Type B pancreatic cell (in vitro differentiated cells): ENCODE measurements at regions not wholly inside any gene's neighbourhood (a gene's known extent, or its start where the extent isn't known, plus 50 kb on each side); places are given as distances from the start of the nearest gene placed in this dataset.

ENCODE experiments used
- DNase-seq: peaks from one replicate; pipeline ENCODE4 v3.0.0; 2021; ENCODE audit warnings: mixed read lengths; ENCODE audit not compliant: unreplicated experiment; ENCODE audit errors: extremely low spot score
- H3K27ac Mint-ChIP-seq: 2 replicates; pipeline ENCODE4 v1.8.0; 2021; ENCODE audit warnings: mild to moderate bottlenecking, mixed read lengths
- H3K27me3 Mint-ChIP-seq: 2 replicates; pipeline ENCODE4 v1.8.0; 2021; ENCODE audit warnings: mixed read lengths
- H3K36me3 Mint-ChIP-seq: 2 replicates; pipeline ENCODE4 v1.8.0; 2021; ENCODE audit warnings: mixed read lengths
- H3K4me1 Mint-ChIP-seq: one replicate; pipeline ENCODE4 v1.8.0; 2021; ENCODE audit warnings: mixed read lengths; ENCODE audit not compliant: unreplicated experiment
- H3K4me3 Mint-ChIP-seq: 2 replicates; pipeline ENCODE4 v1.8.0; 2021; ENCODE audit warnings: mild to moderate bottlenecking, mixed read lengths
- H3K9me3 Mint-ChIP-seq: 2 replicates; pipeline ENCODE4 v1.8.0; 2021; ENCODE audit warnings: mixed read lengths
- TF ChIP-seq, protein P1 (sequence below): fragments of 200-600 bp; sonication (generic); conservative IDR thresholded peaks from 2 replicates; pipeline ENCODE4 v1.5.0; 2021; ENCODE audit warnings: antibody characterized with exemption, mild to moderate bottlenecking

DNA sequence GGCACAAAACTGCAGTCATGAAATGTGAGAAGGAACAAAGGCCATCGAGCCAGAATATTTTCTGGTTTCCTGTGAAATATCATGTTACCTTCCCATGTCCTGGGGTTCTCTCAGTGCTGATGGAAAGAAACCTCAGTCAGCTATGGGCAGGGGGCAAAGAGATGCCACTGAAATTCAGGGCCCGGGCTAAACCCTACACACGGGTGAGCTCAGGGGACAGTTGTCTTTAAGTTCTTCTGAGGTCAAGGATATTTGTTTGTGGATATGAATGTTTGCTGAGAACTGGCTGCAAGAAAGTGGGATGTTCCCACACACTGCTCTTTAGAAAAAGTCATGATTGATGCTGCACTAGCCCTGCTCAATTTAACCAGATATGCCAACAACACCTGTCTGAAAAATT lies 187.2 kb downstream of the MEX3B start:
- Mint-ChIP-seq H3K4me3 (no peak overlapping the region), H3K4me1 (peaks cover 18% of the 10 kb centered on the region), H3K27me3 (no peaks in the 10 kb centered on the region), H3K36me3 (peaks cover 3% of the 10 kb centered on the region), H3K9me3 (no peaks in the 10 kb centered on the region), H3K27ac (no peak overlapping the region)
- TF ChIP-seq, protein P1, sequence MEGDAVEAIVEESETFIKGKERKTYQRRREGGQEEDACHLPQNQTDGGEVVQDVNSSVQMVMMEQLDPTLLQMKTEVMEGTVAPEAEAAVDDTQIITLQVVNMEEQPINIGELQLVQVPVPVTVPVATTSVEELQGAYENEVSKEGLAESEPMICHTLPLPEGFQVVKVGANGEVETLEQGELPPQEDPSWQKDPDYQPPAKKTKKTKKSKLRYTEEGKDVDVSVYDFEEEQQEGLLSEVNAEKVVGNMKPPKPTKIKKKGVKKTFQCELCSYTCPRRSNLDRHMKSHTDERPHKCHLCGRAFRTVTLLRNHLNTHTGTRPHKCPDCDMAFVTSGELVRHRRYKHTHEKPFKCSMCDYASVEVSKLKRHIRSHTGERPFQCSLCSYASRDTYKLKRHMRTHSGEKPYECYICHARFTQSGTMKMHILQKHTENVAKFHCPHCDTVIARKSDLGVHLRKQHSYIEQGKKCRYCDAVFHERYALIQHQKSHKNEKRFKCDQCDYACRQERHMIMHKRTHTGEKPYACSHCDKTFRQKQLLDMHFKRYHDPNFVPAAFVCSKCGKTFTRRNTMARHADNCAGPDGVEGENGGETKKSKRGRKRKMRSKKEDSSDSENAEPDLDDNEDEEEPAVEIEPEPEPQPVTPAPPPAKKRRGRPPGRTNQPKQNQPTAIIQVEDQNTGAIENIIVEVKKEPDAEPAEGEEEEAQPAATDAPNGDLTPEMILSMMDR: no peak
- DNase-seq: no peak

DNA sequence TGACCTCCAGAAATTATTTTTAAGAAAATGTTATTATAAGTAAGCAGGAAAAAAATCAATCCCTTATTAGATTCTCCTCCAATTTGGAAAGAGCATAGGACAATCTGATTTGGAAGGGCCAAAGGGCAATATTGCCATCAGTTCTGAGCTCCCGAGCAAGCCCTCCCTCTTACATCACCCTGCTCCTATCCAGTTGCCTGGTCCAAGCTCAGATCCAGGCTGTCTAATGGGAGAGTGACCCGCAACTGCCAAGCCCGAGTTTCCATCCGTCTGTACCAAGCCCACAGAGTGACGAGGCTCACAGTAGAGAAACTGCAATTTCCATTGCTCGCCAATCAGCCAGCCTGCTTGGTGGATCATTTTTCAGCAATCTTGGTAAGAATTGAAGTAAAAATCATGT lies 187.7 kb downstream of the MEX3B start:
- Mint-ChIP-seq H3K9me3 (no peaks in the 10 kb centered on the region), H3K4me1 (peaks cover 18% of the 10 kb centered on the region), H3K4me3 (no peak overlapping the region), H3K27me3 (no peaks in the 10 kb centered on the region), H3K36me3 (peaks cover 3% of the 10 kb centered on the region), H3K27ac (no peak overlapping the region)
- no peak for DNase-seq
- TF ChIP-seq, protein P1: no peak

DNA sequence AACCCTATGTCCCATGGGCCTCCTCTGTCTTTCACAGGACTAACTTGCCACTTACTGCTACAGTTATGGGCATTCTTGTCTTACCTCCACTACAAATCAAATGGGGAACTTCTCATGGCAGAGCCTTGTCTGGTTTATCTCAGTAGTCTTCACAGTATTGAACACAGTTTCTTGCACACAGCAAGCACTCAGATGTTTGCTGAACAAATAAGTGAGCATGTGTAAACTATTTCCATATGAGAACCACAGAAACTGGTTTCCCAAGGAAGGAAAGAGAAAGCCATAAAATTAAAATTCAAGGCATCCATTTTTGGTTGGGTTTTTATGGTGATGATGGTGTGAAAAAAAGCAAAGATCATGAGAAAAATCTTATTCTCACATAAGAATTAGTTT lies 189.2 kb downstream of the MEX3B start:
- TF ChIP-seq, protein P1: no peak
- Mint-ChIP-seq H3K4me1 (peaks cover 22% of the 10 kb centered on the region), H3K9me3 (no peaks in the 10 kb centered on the region), H3K4me3 (no peak overlapping the region), H3K27me3 (no peaks in the 10 kb centered on the region), H3K36me3 (peaks cover 3% of the 10 kb centered on the region), H3K27ac (no peak overlapping the region)
- DNase-seq: no peak

DNA sequence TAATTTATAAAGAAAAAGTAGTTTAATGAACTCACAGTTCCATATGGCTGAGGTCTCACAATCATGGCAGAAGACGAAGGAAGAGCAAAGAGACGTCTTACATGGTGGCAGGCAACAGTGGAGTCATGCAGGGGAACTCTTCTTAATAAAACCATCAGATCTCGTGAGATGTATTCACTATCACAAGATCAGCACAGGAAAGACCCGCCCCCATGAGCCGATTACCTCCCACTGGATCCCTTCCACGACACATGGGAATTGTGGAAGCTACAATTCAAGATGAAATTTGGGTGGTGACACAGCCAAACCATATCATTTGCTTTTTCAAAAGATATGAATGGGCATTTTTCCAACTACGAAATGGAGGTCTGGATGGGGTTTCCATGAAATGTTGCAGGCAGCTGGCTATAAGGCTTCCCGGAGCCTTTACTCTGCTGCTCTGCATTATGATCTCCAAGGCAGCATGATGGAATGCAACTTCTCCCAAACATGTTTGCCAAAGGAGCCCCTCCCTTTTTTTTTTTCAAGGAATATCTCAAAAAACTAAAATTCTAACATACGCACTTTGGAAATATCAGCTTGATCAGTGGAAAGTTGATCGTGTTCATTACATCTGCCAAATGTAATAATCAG lies 189.7 kb downstream of the MEX3B start:
- peaks cover 22% of the 10 kb centered on the region for H3K4me1 Mint-ChIP-seq
- H3K27me3 Mint-ChIP-seq: no peaks in the 10 kb centered on the region
- no peak overlapping the region for H3K27ac Mint-ChIP-seq
- H3K9me3 Mint-ChIP-seq: no peaks in the 10 kb centered on the region
- TF ChIP-seq, protein P1: no peak
- DNase-seq: no peak
- H3K36me3 Mint-ChIP-seq: peaks cover 3% of the 10 kb centered on the region
- H3K4me3 Mint-ChIP-seq: no peak overlapping the region

DNA sequence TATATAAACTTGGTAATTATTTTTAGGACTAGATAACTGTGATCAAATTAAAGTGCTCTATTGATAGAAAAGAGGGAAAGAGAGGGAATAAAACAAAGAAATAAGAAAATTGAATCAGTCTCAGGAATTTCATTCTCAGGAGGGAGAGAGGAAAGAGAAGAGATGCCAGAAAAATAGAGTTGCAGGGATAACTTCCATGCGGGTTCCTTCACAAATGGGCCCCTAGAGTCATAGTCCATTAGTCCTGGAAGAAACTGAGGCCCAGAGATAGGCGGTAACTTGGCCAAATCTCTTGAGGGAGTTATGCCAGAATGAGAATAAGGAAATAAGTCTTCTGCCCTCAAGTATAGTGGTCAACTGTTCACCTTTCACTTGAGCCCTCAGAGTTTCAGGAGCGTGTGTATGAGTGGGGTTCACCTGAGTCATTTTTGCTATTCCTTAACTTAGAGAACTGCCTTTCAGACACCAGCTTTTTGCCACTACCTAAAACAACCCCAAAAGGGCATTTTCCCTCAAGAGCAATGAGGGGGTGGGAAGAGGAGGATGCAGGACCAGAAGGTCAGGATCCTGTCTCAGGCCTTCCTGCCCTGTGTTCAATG lies 192.6 kb downstream of the MEX3B start:
- no peaks in the 10 kb centered on the region for H3K9me3 Mint-ChIP-seq
- peaks cover 3% of the 10 kb centered on the region for H3K36me3 Mint-ChIP-seq
- no peak overlapping the region for H3K27ac Mint-ChIP-seq

More for the DNA sequence above, 192.6 kb downstream of the MEX3B start:
- DNase-seq: no peak
- Mint-ChIP-seq H3K4me1 (peaks cover 11% of the 10 kb centered on the region), H3K27me3 (no peaks in the 10 kb centered on the region), H3K4me3 (no peak overlapping the region)
- TF ChIP-seq, protein P1: no peak
